ENCODE measurements at regions not wholly inside any gene's neighbourhood (a gene's known extent, or its start where the extent isn't known, plus 50 kb on each side); places are given as distances from the start of the nearest gene placed in this dataset.
"Not testable (repeated sequence)": the region's sequence is repeated elsewhere in the genome, so short reads cannot be mapped to it uniquely, and the experiment has no call there.

DNA sequence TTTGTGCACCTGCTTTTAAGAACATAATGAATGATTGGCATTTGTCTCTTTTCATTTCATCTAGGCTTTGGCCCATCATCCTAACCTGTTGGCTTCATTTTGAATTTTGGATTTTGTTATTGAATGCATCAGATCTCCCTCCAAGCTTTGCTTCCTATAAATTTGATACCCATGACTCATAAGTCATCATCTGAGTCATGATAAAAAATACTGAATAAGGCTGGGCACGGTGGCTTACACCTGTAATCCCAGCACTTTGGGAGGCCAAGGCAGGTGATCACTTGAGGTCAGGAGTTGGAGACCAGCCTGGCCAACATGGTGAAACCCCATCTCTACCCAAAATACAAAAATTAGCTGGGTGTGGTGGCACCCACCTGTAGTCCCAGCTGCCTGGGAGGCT is 139.5 kb upstream of the CRHR1 start:
- intact Hi-C loops (cut with micrococcal nuclease): loop anchor here (5.0 kb wide), 1 partner anchor 208 kb away; no protein-coding TSS in a partner anchor
- H3K9me3 Mint-ChIP-seq; H3K4me3 Mint-ChIP-seq; H3K36me3 Mint-ChIP-seq (ENCODE audit: low read depth); H3K27ac Mint-ChIP-seq; DNase-seq (ENCODE audit: low spot score); H3K27me3 Mint-ChIP-seq (ENCODE audit: insufficient read depth): not testable (repeated sequence)
- peaks cover 13% of the 10 kb centered on the region for H3K4me1 Mint-ChIP-seq (ENCODE audit: low read depth)

DNA sequence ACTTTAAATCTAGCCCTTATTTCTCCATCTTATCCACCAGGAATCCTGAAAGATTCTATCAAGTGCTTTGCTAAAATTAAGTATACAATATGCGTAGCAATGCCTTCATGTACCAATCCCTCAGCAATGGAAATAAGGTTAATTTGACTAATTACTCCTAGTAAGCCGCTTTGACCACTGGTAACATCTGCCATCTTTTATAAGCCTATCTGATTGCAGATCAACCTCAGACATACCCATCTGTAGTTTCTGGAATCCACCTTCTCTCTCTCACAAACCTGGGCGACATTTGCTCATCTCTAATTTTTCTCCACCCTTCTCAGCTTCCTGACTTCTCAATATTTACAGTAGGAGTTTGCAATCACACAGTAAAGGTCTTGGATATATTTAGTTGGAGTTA is 138.8 kb upstream of the CRHR1 start:
- intact Hi-C loops (cut with micrococcal nuclease): no loop called here
- no peak overlapping the region for H3K27ac Mint-ChIP-seq
- DNase-seq (ENCODE audit: low spot score): no peak
- peaks cover 5% of the 10 kb centered on the region for H3K27me3 Mint-ChIP-seq (ENCODE audit: insufficient read depth)
- peaks cover 1% of the 10 kb centered on the region for H3K36me3 Mint-ChIP-seq (ENCODE audit: low read depth)
- H3K4me3 Mint-ChIP-seq: no peak overlapping the region
- no peaks in the 10 kb centered on the region for H3K9me3 Mint-ChIP-seq
- H3K4me1 Mint-ChIP-seq (ENCODE audit: low read depth): peaks cover 9% of the 10 kb centered on the region

DNA sequence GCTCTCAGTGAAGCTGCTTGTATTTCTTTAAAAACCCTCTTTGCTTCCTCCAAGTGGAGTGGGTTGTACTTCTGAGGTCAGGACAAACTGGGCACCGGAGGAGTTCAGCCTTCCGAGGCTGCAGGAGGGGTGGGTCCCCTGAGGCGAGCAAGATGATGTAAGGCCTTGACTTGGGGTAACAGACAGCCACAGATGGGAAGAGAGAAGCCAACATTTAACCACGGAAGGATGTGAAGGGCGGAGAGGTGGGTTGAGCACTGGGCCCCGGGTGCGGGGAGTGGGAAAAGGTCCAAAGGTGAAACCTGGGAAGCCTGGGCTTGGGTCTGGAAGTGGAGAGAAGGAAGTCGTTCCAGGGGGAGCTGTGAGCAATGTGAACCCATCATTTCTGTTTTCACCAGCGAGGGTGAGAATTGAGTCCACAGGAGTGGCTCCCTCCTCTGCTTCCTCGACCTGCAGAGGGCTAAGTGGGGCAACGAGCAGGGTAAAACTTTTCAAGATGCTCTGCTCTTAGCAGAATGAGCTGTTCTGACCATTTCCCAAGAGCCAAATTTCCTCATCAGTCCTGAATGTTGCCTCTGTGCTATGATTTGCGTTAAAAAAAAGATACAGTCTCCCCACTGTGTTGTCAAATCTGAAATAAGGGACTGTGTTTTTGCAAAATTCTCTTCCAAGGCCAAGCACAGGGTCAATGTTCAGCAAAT is 137.7 kb upstream of the CRHR1 start:
- Mint-ChIP-seq H3K36me3 (ENCODE audit: low read depth) (peaks cover 1% of the 10 kb centered on the region), H3K9me3 (no peaks in the 10 kb centered on the region), H3K27ac (no peak overlapping the region), H3K4me1 (ENCODE audit: low read depth) (peaks cover 8% of the 10 kb centered on the region), H3K4me3 (no peak overlapping the region), H3K27me3 (ENCODE audit: insufficient read depth) (peaks cover 5% of the 10 kb centered on the region)
- DNase-seq (ENCODE audit: low spot score): no peak
- intact Hi-C loops (cut with micrococcal nuclease): no loop called here

DNA sequence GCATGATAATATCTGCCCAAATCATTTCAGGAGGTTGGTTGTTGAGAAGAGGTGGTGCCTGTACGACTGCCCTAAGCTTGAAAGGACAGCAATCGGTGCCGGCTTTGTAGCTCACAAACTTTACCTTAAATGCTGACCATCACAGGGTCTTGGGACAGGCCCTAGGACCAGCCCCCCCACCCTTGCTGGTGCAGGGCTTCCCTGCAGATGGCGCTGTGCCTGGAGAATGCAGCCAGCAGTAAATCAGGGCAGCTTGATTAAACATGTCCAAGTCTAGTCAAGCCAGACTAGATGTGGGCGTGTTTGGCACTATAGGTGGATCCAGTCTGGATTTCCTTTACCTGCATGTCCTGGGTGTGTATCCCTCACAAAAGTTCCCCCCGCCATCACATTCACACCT is 135.5 kb upstream of the CRHR1 start:
- H3K27me3 Mint-ChIP-seq (ENCODE audit: insufficient read depth): peaks cover 5% of the 10 kb centered on the region
- intact Hi-C loops (cut with micrococcal nuclease): no loop called here
- H3K9me3 Mint-ChIP-seq: no peaks in the 10 kb centered on the region
- no peak overlapping the region for H3K4me3 Mint-ChIP-seq
- peaks cover 1% of the 10 kb centered on the region for H3K36me3 Mint-ChIP-seq (ENCODE audit: low read depth)
- no peak for DNase-seq (ENCODE audit: low spot score)
- no peak overlapping the region for H3K27ac Mint-ChIP-seq
- peaks cover 8% of the 10 kb centered on the region for H3K4me1 Mint-ChIP-seq (ENCODE audit: low read depth)

DNA sequence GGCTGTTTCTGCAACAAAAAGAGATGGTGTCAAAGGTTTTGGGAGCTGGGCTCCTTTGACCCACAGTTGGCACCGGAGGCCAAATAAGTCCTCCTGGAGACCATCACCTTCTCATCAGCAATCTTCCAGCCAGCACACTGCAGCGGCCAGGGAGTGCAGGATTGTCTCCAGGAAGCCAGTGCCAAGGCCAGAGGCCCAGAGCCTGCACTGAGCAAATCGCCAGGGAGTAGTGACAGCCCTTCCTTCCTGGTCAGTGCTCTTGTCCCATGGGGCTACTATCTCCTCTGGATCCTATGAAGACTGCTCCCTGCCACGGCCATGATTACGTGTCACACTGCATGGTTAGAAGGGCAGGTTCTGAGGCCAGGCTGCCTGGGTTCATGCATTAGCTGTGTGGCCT is 134.3 kb upstream of the CRHR1 start:
- Mint-ChIP-seq H3K36me3 (ENCODE audit: low read depth) (peaks cover 1% of the 10 kb centered on the region), H3K27ac (no peak overlapping the region), H3K27me3 (ENCODE audit: insufficient read depth) (peaks cover 5% of the 10 kb centered on the region), H3K4me3 (no peak overlapping the region), H3K4me1 (ENCODE audit: low read depth) (peaks cover 8% of the 10 kb centered on the region), H3K9me3 (no peaks in the 10 kb centered on the region)
- intact Hi-C loops (cut with micrococcal nuclease): no loop called here
- no peak for DNase-seq (ENCODE audit: low spot score)

DNA sequence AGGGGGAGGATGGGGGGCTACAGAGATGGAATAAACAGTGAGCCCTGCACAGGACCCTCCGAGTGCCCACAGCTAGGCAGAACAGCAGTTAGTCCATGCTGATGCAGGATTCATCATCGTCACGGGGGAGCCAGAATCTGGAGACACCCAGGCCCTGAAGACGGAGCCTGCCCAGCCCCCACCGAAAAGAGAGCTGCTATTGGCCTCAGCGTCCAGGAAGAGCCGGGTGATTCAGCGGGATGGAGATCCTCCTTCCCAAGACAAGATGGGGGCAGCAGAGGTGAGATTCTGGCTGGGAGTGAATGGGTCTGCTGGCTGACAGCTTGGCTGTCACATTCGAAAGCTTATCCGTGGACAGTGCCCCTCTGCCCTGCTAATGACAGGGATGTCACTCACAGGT is 133.6 kb upstream of the CRHR1 start:
- no peak for DNase-seq (ENCODE audit: low spot score)
- H3K36me3 Mint-ChIP-seq (ENCODE audit: low read depth): no peaks in the 10 kb centered on the region
- peaks cover 5% of the 10 kb centered on the region for H3K27me3 Mint-ChIP-seq (ENCODE audit: insufficient read depth)
- H3K9me3 Mint-ChIP-seq: no peaks in the 10 kb centered on the region
- no peak overlapping the region for H3K4me3 Mint-ChIP-seq
- H3K27ac Mint-ChIP-seq: no peak overlapping the region
- peaks cover 8% of the 10 kb centered on the region for H3K4me1 Mint-ChIP-seq (ENCODE audit: low read depth)
- intact Hi-C loops (cut with micrococcal nuclease): no loop called here

DNA sequence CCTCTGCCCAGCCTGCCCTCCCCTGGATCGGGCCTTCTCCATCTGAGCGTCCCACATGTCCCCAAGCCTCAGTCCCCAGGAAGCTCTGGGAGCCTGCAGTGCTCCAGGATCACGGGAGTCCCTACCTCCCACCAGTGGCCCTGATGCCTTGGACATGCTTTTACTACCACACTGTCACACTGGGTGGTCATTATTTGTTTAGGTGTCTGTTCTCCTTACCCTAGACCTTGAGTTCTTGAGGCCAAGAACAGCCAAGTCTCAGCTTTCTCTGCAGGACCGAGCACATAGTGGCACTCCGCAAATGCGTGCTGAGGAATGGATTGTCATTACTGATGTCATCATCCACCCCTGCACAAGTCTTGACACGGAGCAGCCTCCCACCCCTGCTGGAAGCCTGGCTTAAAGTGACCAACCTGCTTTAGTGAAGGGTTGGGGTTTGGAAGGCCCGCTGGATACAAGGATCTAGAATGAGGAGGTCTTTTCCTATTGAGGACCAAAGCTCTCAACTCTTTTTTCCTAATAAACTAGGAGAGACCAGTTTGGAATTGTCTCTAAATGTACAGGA is 132.9 kb upstream of the CRHR1 start:
- no peak for DNase-seq (ENCODE audit: low spot score)
- Mint-ChIP-seq H3K9me3 (no peaks in the 10 kb centered on the region), H3K27ac (no peak overlapping the region), H3K4me3 (no peak overlapping the region), H3K36me3 (ENCODE audit: low read depth) (no peaks in the 10 kb centered on the region), H3K4me1 (ENCODE audit: low read depth) (peaks cover 3% of the 10 kb centered on the region), H3K27me3 (ENCODE audit: insufficient read depth) (peaks cover 2% of the 10 kb centered on the region)
- intact Hi-C loops (cut with micrococcal nuclease): no loop called here

DNA sequence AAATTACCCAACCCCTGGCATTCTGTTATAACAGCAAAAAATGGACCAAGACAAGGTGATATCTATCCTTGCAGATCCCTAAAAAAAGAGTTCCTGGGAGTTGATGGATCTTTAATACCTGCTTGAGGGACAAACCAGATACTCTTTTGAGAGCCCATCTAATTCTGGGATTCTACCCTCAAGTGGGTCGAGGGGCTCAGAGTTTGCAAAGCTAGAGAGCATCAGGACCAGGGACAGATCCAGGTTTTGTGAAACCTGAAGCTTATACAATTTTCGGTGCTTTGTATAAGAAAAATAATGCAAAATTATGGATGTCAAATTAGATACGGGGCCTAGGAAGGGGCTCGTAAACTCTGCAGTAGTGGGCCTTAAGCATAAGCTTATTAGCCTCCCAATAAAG is 130.5 kb upstream of the CRHR1 start:
- H3K9me3 Mint-ChIP-seq: no peaks in the 10 kb centered on the region
- no peak overlapping the region for H3K4me3 Mint-ChIP-seq
- H3K4me1 Mint-ChIP-seq (ENCODE audit: low read depth): no peaks in the 10 kb centered on the region
- H3K36me3 Mint-ChIP-seq (ENCODE audit: low read depth): no peaks in the 10 kb centered on the region
- intact Hi-C loops (cut with micrococcal nuclease): no loop called here
- DNase-seq (ENCODE audit: low spot score): no peak
- no peak overlapping the region for H3K27ac Mint-ChIP-seq
- peaks cover 2% of the 10 kb centered on the region for H3K27me3 Mint-ChIP-seq (ENCODE audit: insufficient read depth)

DNA sequence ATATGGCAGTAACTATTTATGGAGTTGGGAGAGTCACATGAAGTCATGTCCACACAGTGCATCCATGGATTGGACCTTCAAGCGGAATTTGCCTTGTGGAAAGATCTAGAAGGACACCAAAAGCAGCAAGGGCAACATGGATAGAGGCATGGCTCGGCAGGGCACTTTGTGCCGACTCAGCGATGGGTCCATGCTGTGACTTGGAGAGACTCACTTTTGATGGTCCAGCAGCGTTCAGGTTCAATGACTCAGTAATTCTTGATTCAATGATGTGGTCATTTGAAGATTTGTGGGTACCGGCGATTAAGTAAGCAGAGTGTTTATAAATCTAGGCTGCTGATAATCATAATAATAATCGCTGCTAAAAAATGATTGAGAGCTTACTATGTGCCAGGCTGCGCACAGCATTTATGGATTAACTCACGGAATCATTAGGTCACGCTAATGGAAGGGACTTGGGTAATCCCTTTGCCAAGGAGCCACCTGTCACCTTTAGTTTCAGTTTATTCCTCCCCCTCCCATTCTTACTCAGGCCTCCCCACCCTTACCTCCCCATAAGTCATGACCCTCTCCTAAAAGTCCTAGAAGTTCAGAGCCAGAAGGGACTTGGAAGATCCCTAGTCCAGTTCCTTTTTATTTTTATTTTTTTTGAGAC is 127.5 kb upstream of the CRHR1 start:
- Mint-ChIP-seq H3K36me3 (ENCODE audit: low read depth) (no peaks in the 10 kb centered on the region), H3K27me3 (ENCODE audit: insufficient read depth) (peaks cover 8% of the 10 kb centered on the region), H3K27ac (no peak overlapping the region), H3K4me3 (no peak overlapping the region), H3K9me3 (no peaks in the 10 kb centered on the region), H3K4me1 (ENCODE audit: low read depth) (no peaks in the 10 kb centered on the region)
- DNase-seq (ENCODE audit: low spot score): no peak
- intact Hi-C loops (cut with micrococcal nuclease): no loop called here

DNA sequence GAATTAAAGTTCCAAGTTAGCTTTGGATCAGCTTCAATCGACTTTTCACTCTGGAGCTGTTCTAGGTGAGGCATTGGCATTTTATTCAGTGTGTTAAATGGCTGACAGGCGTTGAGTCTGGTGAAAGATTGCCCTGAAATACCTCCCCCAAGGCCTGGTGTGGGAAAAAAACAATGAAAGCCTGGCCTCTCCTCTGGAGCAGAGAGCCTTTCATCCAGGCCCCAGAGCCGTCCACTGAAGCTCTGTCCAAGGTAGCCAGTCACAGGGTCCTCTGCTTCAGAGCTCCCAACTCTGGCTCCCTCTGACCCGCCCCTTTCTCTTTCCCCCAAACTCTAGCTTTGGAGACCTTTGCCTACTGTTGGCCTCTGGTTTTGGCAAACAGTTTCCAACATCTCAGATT is 123.6 kb upstream of the CRHR1 start:
- no peak overlapping the region for H3K4me3 Mint-ChIP-seq
- H3K27ac Mint-ChIP-seq: no peak overlapping the region
- intact Hi-C loops (cut with micrococcal nuclease): no loop called here
- DNase-seq (ENCODE audit: low spot score): no peak
- H3K36me3 Mint-ChIP-seq (ENCODE audit: low read depth): no peaks in the 10 kb centered on the region
- no peaks in the 10 kb centered on the region for H3K9me3 Mint-ChIP-seq
- peaks cover 19% of the 10 kb centered on the region for H3K27me3 Mint-ChIP-seq (ENCODE audit: insufficient read depth)
- no peaks in the 10 kb centered on the region for H3K4me1 Mint-ChIP-seq (ENCODE audit: low read depth)

DNA sequence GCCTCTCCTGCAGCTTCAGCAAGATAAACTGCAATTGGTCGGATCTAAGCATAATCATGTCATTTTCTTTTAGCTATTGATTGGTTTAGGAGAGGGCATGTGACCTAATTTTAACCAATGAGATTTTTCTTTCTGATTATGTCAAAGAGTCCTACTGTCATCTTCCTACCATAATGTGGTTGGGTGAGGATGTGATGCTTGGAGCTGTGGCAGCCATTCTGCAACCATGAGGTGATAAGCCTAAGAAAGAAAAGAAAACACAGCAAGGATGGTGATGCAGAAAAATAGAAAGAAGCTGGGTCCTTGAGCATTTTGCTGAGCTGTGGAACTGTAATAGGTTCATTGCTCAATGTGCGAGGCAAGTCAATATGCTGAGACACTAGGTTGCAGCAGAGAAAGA is 121.7 kb upstream of the CRHR1 start:
- no peaks in the 10 kb centered on the region for H3K9me3 Mint-ChIP-seq
- intact Hi-C loops (cut with micrococcal nuclease): no loop called here
- H3K4me3 Mint-ChIP-seq: no peak overlapping the region
- peaks cover 17% of the 10 kb centered on the region for H3K27me3 Mint-ChIP-seq (ENCODE audit: insufficient read depth)
- no peaks in the 10 kb centered on the region for H3K4me1 Mint-ChIP-seq (ENCODE audit: low read depth)
- no peak overlapping the region for H3K27ac Mint-ChIP-seq
- H3K36me3 Mint-ChIP-seq (ENCODE audit: low read depth): no peaks in the 10 kb centered on the region
- DNase-seq (ENCODE audit: low spot score): no peak

DNA sequence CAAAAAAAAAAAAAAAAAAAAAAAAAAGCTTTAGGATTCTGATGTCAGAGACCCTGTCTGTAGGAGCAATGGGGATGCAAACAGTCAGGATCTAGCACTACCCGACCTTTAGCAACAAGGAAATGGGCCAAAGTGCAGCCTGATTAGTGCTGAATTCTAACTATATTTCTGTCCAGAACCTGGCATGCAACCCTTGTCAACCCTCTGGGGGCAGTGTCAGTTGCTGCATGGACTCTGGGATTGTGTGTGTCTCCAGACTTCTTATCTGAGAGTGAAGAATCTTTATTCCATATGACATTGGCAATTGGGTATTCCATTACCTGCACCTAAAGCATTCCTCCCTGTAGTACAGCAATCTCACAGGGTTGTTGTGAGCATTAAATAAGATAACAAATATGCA is 120.3 kb upstream of the CRHR1 start:
- Mint-ChIP-seq H3K27me3 (ENCODE audit: insufficient read depth) (peaks cover 17% of the 10 kb centered on the region), H3K4me3 (no peak overlapping the region), H3K27ac (no peak overlapping the region), H3K4me1 (ENCODE audit: low read depth) (no peaks in the 10 kb centered on the region), H3K9me3 (no peaks in the 10 kb centered on the region), H3K36me3 (ENCODE audit: low read depth) (no peaks in the 10 kb centered on the region)
- DNase-seq (ENCODE audit: low spot score): no peak
- intact Hi-C loops (cut with micrococcal nuclease): no loop called here

DNA sequence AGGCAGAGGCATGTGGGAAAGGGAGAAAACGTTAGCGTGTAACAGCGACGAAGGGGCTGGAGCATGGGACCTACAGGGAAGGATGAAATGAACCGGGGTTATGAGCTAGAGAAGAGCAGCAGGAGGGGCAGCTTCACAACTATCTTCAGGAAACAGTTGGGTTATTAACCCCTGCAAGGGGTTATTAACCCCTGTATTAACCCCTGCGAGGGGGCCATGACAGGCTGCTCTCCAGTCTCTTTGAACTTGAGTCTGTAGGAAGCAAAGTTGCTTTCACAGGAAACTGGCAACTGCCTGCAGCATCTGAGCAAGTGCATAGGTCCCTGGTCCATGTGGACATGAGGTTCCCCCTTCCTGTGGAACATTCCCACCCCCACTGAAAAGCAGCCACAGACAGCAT is 119.2 kb upstream of the CRHR1 start:
- no peaks in the 10 kb centered on the region for H3K4me1 Mint-ChIP-seq (ENCODE audit: low read depth)
- H3K27me3 Mint-ChIP-seq (ENCODE audit: insufficient read depth): peaks cover 21% of the 10 kb centered on the region
- no peak overlapping the region for H3K4me3 Mint-ChIP-seq
- intact Hi-C loops (cut with micrococcal nuclease): no loop called here
- no peaks in the 10 kb centered on the region for H3K36me3 Mint-ChIP-seq (ENCODE audit: low read depth)
- no peaks in the 10 kb centered on the region for H3K9me3 Mint-ChIP-seq
- DNase-seq (ENCODE audit: low spot score): no peak
- no peak overlapping the region for H3K27ac Mint-ChIP-seq

Data from activated T-helper 1 cell treated with anti-CD3 and anti-CD28 coated beads, Interleukin-12 subunit alpha, Interleukin-12 subunit beta, Interleukin-2, Interleukin-4 antibody, amounts not matched to agents 30 ng/mL and 10 ng/mL and 1 ng/mL, durations not matched to agents 14 hours and 24 hours and 36 hours (primary cell).